ENCODE measurements at regions not wholly inside any gene's neighbourhood (a gene's known extent, or its start where the extent isn't known, plus 50 kb on each side); places are given as distances from the start of the nearest gene placed in this dataset.

DNA sequence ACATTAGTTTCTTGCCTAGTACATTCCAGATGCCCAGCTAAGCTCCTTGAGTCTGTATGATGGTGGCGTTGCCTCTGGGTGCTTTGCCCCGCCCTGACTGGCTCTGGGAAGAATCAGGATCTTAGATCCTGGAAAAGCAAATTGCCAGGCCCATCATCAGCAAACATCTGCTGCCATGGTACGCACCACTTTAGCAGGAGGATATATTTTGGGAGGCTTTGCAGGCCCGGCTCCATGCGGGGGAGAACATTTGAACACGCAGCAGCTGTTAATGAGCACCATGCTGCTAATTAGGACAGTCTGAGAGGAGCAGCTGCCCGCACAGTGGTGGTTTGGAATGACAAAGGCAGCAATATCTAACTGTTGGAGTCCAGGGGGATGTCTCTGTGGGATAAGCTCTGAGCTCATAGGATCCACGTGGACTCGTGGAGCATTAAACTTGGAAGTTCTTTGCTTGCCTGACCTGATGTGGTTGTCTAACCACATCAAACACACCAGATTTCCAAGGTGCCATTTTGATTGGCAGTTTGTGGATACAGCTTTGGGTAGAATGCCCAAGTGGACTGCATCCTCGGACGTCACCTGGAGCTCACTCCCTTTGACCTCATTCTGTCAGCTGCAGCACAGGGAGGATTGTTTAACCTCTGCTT lies 217.0 kb upstream of the ZBED5 start:
- Histone ChIP-seq H3K4me3 (replicated peaks; ENCODE audit: low read depth, low read length) (no peak overlapping the region), H3K27me3 (replicated peaks; ENCODE audit: control insufficient read depth, insufficient read depth, low read length) (no peaks in the 10 kb centered on the region; the same call in 1 of the 2 replicates), H3K36me3 (ENCODE audit: control insufficient read depth, insufficient read depth, low read length) (no peaks in the 10 kb centered on the region)
- TF ChIP-seq, protein P1, sequence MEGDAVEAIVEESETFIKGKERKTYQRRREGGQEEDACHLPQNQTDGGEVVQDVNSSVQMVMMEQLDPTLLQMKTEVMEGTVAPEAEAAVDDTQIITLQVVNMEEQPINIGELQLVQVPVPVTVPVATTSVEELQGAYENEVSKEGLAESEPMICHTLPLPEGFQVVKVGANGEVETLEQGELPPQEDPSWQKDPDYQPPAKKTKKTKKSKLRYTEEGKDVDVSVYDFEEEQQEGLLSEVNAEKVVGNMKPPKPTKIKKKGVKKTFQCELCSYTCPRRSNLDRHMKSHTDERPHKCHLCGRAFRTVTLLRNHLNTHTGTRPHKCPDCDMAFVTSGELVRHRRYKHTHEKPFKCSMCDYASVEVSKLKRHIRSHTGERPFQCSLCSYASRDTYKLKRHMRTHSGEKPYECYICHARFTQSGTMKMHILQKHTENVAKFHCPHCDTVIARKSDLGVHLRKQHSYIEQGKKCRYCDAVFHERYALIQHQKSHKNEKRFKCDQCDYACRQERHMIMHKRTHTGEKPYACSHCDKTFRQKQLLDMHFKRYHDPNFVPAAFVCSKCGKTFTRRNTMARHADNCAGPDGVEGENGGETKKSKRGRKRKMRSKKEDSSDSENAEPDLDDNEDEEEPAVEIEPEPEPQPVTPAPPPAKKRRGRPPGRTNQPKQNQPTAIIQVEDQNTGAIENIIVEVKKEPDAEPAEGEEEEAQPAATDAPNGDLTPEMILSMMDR (IDR thresholded peaks at IDR 0.05; ENCODE audit: insufficient read depth, low read length, poor library complexity, severe bottlenecking) = no peak
- DNase-seq (ENCODE audit: extremely low read depth, insufficient read length) = no peak

DNA sequence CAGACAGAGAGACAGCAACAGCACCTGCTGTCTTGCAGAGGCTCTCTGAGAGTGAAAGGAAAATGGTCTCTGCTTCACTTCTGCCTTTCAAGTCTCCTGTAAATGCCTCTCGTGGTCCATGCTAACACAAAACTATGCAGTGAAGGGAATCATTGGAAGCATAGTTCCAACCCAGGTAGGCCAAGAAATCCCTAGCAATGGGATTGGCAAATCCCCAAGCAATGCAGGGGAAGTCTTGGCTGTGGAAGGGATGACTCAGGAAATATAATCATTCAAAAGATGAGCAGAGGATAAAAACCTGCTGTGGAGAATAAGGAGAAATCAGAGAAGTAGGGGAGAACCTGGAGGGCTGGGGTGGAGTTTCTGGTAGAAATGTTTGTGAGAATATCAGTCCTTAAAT lies 216.1 kb upstream of the ZBED5 start:
- no peaks in the 10 kb centered on the region for H3K36me3 ChIP-seq (ENCODE audit: control insufficient read depth, insufficient read depth, low read length)
- no peak overlapping the region for H3K4me3 ChIP-seq (replicated peaks; ENCODE audit: low read depth, low read length)
- H3K27me3 ChIP-seq (replicated peaks; ENCODE audit: control insufficient read depth, insufficient read depth, low read length) = no peaks in the 10 kb centered on the region; the same call in 1 of the 2 replicates
- TF ChIP-seq, protein P1 (IDR thresholded peaks at IDR 0.05; ENCODE audit: insufficient read depth, low read length, poor library complexity, severe bottlenecking) = no peak
- no peak for DNase-seq (ENCODE audit: extremely low read depth, insufficient read length)

DNA sequence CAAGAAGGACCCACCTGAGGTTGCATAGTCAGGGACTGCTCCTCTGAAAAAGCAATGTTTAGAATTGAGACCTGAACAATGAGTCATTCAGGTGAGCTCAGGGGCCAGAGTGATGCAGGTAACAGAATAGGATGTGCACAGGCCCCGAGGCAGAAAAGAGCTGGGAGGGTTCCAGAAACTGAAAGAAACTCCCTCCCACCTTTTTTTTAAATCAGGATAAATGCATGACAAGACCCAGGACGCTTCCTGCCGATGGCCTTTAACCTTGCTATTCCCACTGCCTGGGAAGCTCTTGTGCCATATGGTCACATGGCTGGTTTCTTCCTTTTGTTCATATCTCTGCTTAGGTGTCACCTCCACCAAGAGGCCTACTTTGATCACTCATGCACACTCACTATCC lies 214.2 kb upstream of the ZBED5 start:
- no peak for DNase-seq (ENCODE audit: extremely low read depth, insufficient read length)
- Histone ChIP-seq H3K27me3 (replicated peaks; ENCODE audit: control insufficient read depth, insufficient read depth, low read length) (no peaks in the 10 kb centered on the region; the same call in 1 of the 2 replicates), H3K4me3 (replicated peaks; ENCODE audit: low read depth, low read length) (no peak overlapping the region), H3K36me3 (ENCODE audit: control insufficient read depth, insufficient read depth, low read length) (no peaks in the 10 kb centered on the region)
- TF ChIP-seq, protein P1 (IDR thresholded peaks at IDR 0.05; ENCODE audit: insufficient read depth, low read length, poor library complexity, severe bottlenecking) = no peak

DNA sequence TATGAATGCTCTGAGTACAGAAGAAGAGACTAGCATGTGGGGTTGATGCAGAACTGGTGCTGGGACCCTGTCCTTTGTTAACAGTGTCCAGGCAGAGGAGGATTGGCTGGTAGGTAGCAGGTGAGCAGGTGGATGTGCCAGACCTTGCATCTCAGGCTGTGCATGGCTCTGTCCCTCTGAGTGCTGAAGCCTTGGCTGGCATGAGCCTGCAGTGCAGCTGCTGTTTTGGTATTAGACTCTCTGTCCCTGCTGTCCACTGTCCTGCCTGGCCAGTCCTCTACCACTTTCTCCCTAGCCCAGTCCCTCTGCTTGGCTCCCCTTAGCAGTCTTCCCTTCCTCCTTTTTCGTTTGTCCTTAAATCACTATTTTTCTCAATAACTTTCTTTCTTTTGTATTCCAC lies 213.6 kb upstream of the ZBED5 start:
- Histone ChIP-seq H3K27me3 (replicated peaks; ENCODE audit: control insufficient read depth, insufficient read depth, low read length) (no peaks in the 10 kb centered on the region; the same call in 1 of the 2 replicates), H3K36me3 (ENCODE audit: control insufficient read depth, insufficient read depth, low read length) (no peaks in the 10 kb centered on the region), H3K4me3 (replicated peaks; ENCODE audit: low read depth, low read length) (no peak overlapping the region)
- TF ChIP-seq, protein P1 (IDR thresholded peaks at IDR 0.05; ENCODE audit: insufficient read depth, low read length, poor library complexity, severe bottlenecking) = no peak
- DNase-seq (ENCODE audit: extremely low read depth, insufficient read length) = no peak

DNA sequence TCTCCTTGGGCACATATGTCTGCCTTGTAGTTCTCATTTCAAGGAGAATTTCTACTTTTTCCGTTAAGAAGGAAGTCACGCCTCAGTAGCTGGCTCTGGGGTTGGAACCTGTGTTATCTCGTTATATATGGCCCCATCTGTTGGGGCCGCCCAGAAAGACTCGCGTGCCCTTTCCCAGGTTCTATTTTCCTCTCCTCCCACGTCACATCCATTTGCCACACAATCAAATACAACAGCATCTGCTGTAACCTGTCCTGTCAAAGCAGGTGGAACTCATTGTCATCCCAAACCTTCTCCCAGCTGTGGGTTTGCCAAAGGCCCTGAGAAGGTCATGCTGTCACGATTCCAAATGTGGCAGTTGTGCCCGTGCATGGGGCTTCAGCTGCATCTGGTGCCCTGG lies 213.1 kb upstream of the ZBED5 start:
- H3K27me3 ChIP-seq (replicated peaks; ENCODE audit: control insufficient read depth, insufficient read depth, low read length) = no peaks in the 10 kb centered on the region; the same call in 1 of the 2 replicates
- H3K4me3 ChIP-seq (replicated peaks; ENCODE audit: low read depth, low read length) = no peak overlapping the region
- TF ChIP-seq, protein P1 (IDR thresholded peaks at IDR 0.05; ENCODE audit: insufficient read depth, low read length, poor library complexity, severe bottlenecking) = no peak
- H3K36me3 ChIP-seq (ENCODE audit: control insufficient read depth, insufficient read depth, low read length) = no peaks in the 10 kb centered on the region
- DNase-seq (ENCODE audit: extremely low read depth, insufficient read length) = no peak
